H1 (cell line): ENCODE measurements at regions not wholly inside any gene's neighbourhood (a gene's known extent, or its start where the extent isn't known, plus 50 kb on each side); places are given as distances from the start of the nearest gene placed in this dataset.

Source experiments
- CTCF ChIA-PET: fragments of 300-600 bp; sonication (Branson Sonifier 250); formaldehyde crosslinking; loops from one replicate; lab custom pipeline; 2021; ENCODE audit not compliant: partially characterized antibody; lab: Charles Lee
- POLR2A ChIA-PET: fragments of 300-600 bp; sonication (Branson Sonifier 250); formaldehyde crosslinking; loops from one replicate; lab custom pipeline; 2021; ENCODE audit warnings: inconsistent platforms; ENCODE audit not compliant: partially characterized antibody; lab: Charles Lee
- DNase-seq, 2 experiments: peaks; one replicate each; pipeline versions ENCODE4 v3.0.0 to v3.0.0-alpha.2; 2010 to 2022; ENCODE audit warnings: low spot score in 2 of 2, low read depth in 1 of 2, mixed read lengths in 1 of 2
- FAIRE-seq: peaks from 2 replicates; lab custom pipeline; 2011; peaks lifted over from hg19 to GRCh38; lab: Jason Lieb, UNC
- H2AFZ ChIP-seq: 2 replicates; pipeline ENCODE4 v1.8.1; 2012; ENCODE audit warnings: low read length, inconsistent platforms
- H2AK5ac ChIP-seq: 2 replicates; pipeline ENCODE4 v1.6.1; 2013; ENCODE audit warnings: low read depth, low read length
- H2BK120ac ChIP-seq: replicated peaks from 2 replicates; pipeline ENCODE3; 2013; ENCODE audit warnings: low read depth, low read length, inconsistent platforms
- H2BK12ac ChIP-seq: 2 replicates; pipeline ENCODE4 v1.6.1; 2013; ENCODE audit warnings: low read depth, low read length
- H2BK15ac ChIP-seq: 2 replicates; pipeline ENCODE4 v1.6.1; 2013; ENCODE audit warnings: low read length
- H2BK20ac ChIP-seq: 2 replicates; pipeline ENCODE4 v1.6.1; 2013; ENCODE audit warnings: low read length
- H2BK5ac ChIP-seq: 2 replicates; pipeline ENCODE4 v1.6.1; 2013; ENCODE audit warnings: low read depth, low read length
- H3K14ac ChIP-seq: 2 replicates; pipeline ENCODE4 v1.6.1; 2013; ENCODE audit warnings: inconsistent platforms; ENCODE audit not compliant: insufficient read length
- H3K18ac ChIP-seq: 2 replicates; pipeline ENCODE4 v1.6.1; 2013; ENCODE audit warnings: low read length; ENCODE audit errors: extremely low read depth
- H3K23ac ChIP-seq: 2 replicates; pipeline ENCODE4 v1.6.1; 2013; ENCODE audit warnings: inconsistent platforms; ENCODE audit not compliant: insufficient read length
- H3K23me2 ChIP-seq: 2 replicates; pipeline ENCODE4 v1.6.1; 2013; ENCODE audit warnings: low read depth, low read length
- H3K27ac ChIP-seq: 2 replicates; pipeline ENCODE4 v1.6.1; 2011; ENCODE audit warnings: low read depth, low read length, inconsistent platforms
- H3K27me3 ChIP-seq, 4 experiments: replicated peaks in 1 of 4; 1 replicate in 1 of 4; 2 replicates in 3 of 4; pipeline versions ENCODE4 v1.6.1 to v1.8.1; 2011 to 2013; ENCODE audit warnings: low read length in 3 of 4, mild to moderate bottlenecking in 3 of 4, inconsistent platforms in 2 of 4, mixed read lengths in 2 of 4, moderate library complexity in 1 of 4; ENCODE audit not compliant: control insufficient read depth in 3 of 4, insufficient read depth in 3 of 4; ENCODE audit errors: extremely low read depth in 1 of 4
- H3K36me3 ChIP-seq, 4 experiments: 2 replicates each; pipeline versions ENCODE4 v1.6.1 to v1.8.1; 2011 to 2013; ENCODE audit warnings: mild to moderate bottlenecking in 4 of 4, low read length in 3 of 4, moderate library complexity in 2 of 4, control low read depth in 1 of 4, inconsistent platforms in 1 of 4; ENCODE audit not compliant: insufficient read depth in 4 of 4, control insufficient read depth in 2 of 4
- H3K4ac ChIP-seq: replicated peaks from 2 replicates; pipeline ENCODE3; 2013; ENCODE audit warnings: low read length, low read depth, mixed read lengths, inconsistent platforms; ENCODE audit not compliant: insufficient read length
- H3K4me1 ChIP-seq, 4 experiments: replicated peaks in 1 of 4; 1 replicate in 1 of 4; 2 replicates in 3 of 4; pipeline versions ENCODE4 v1.6.1 to v1.8.1; 2011 to 2013; ENCODE audit warnings: low read length in 3 of 4, inconsistent platforms in 2 of 4, mixed read lengths in 1 of 4; ENCODE audit not compliant: insufficient read depth in 4 of 4, control insufficient read depth in 3 of 4
- H3K4me2 ChIP-seq, 2 experiments: 2 replicates each; pipeline versions ENCODE4 v1.6.1 to v1.8.1; 2011 to 2013; ENCODE audit warnings: low read depth in 2 of 2, low read length in 2 of 2, control low read depth in 1 of 2, inconsistent platforms in 1 of 2, mild to moderate bottlenecking in 1 of 2; ENCODE audit not compliant: insufficient read depth in 1 of 2
- H3K4me3 ChIP-seq, 4 experiments: fragments of 200-600, 300-600 bp in 1 of 4; sonication (generic), shearing (Covaris generic), sonication (Bioruptor Twin) in 1 of 4; 2 replicates each; pipeline versions ENCODE4 v1.5.1 to v1.8.1; 2011 to 2016; ENCODE audit warnings: low read length in 4 of 4, low read depth in 3 of 4, control low read depth in 2 of 4, inconsistent platforms in 2 of 4, mild to moderate bottlenecking in 2 of 4, mixed read lengths in 1 of 4, moderate library complexity in 1 of 4; ENCODE audit not compliant: insufficient read depth in 2 of 4; ENCODE audit errors: extremely low read depth in 1 of 4
- H3K56ac ChIP-seq: replicated peaks from 2 replicates; pipeline ENCODE3; 2013; ENCODE audit warnings: low read depth, mild to moderate bottlenecking, mixed read lengths, low read length, inconsistent platforms; ENCODE audit not compliant: insufficient read length
- H3K79me1 ChIP-seq: 2 replicates; pipeline ENCODE4 v1.6.1; 2013; ENCODE audit warnings: low read depth, low read length, control low read depth
- H3K79me2 ChIP-seq, 2 experiments: 2 replicates each; pipeline versions ENCODE4 v1.6.1 to v1.8.1; 2012 to 2013; ENCODE audit warnings: low read length in 2 of 2, mild to moderate bottlenecking in 2 of 2, inconsistent platforms in 1 of 2; ENCODE audit not compliant: insufficient read depth in 2 of 2, control insufficient read depth in 1 of 2
- H3K9ac ChIP-seq, 4 experiments: replicated peaks in 1 of 4; 1 replicate in 1 of 4; 2 replicates in 3 of 4; pipeline versions ENCODE4 v1.6.1 to v1.8.1; 2011 to 2013; ENCODE audit warnings: low read depth in 3 of 4, low read length in 3 of 4, control low read depth in 2 of 4, mild to moderate bottlenecking in 2 of 4, moderate library complexity in 2 of 4, inconsistent platforms in 1 of 4; ENCODE audit errors: extremely low read depth in 1 of 4
- H3K9me3 ChIP-seq, 2 experiments: 2 replicates each; pipeline versions ENCODE4 v1.6.1 to v1.8.1; 2012 to 2013; ENCODE audit warnings: mild to moderate bottlenecking in 2 of 2, moderate library complexity in 2 of 2, control low read depth in 1 of 2, inconsistent platforms in 1 of 2, low read depth in 1 of 2, low read length in 1 of 2, mixed read lengths in 1 of 2; ENCODE audit not compliant: insufficient read depth in 2 of 2
- H4K20me1 ChIP-seq, 2 experiments: replicated peaks in 1 of 2; 2 replicates each; pipeline versions ENCODE3 to v1.8.1; 2011 to 2013; ENCODE audit warnings: inconsistent platforms in 2 of 2, low read length in 2 of 2, mild to moderate bottlenecking in 1 of 2; ENCODE audit not compliant: insufficient read depth in 2 of 2, control insufficient read depth in 1 of 2
- H4K5ac ChIP-seq: 2 replicates; pipeline ENCODE4 v1.6.1; 2013; ENCODE audit warnings: low read length, low read depth, mixed read lengths, inconsistent platforms; ENCODE audit not compliant: insufficient read length
- H4K8ac ChIP-seq: 2 replicates; pipeline ENCODE4 v1.8.0; 2013; ENCODE audit warnings: mild to moderate bottlenecking, moderate library complexity, low read length, inconsistent platforms; ENCODE audit not compliant: insufficient read depth; ENCODE audit errors: extremely low read depth
- H4K91ac ChIP-seq: replicated peaks from 2 replicates; pipeline ENCODE3; 2013; ENCODE audit warnings: low read length, mixed read lengths, inconsistent platforms; ENCODE audit not compliant: insufficient read length
- CBX5 ChIP-seq: fragments of 300-800, 300-1000 bp; sonication (generic); IDR thresholded peaks from 2 replicates; pipeline ENCODE4 v1.7.1; 2016; ENCODE audit warnings: antibody characterized with exemption, low read length, low read depth
- CBX8 ChIP-seq: fragments of 300-800, 300-1000 bp; sonication (generic); IDR thresholded peaks from 2 replicates; pipeline ENCODE4 v1.7.1; 2016; ENCODE audit warnings: low read depth, low read length, borderline replicate concordance
- E2F6 ChIP-seq: IDR thresholded peaks from 2 replicates; pipeline ENCODE4 v1.6.1; 2012; ENCODE audit warnings: inconsistent platforms
- HDAC6 ChIP-seq: IDR thresholded peaks from one replicate; pipeline ENCODE4 v1.7.1; 2012; ENCODE audit warnings: low read depth, mild to moderate bottlenecking, inconsistent platforms, low read length, moderate library complexity
- JUN ChIP-seq: IDR thresholded peaks from 2 replicates; pipeline ENCODE4 v1.6.1; 2011; ENCODE audit warnings: low read depth, mild to moderate bottlenecking, improper control_type of control experiment, low read length
- KDM5A ChIP-seq: fragments of 200-600 bp; IDR thresholded peaks from 2 replicates; pipeline ENCODE4 v1.7.1; 2012; ENCODE audit warnings: mild to moderate bottlenecking, low read length, inconsistent platforms, mixed read lengths
- NRF1 ChIP-seq: IDR thresholded peaks from 2 replicates; pipeline ENCODE4 v1.6.1; 2011; ENCODE audit warnings: mild to moderate bottlenecking, low read depth, low read length, improper control_type of control experiment
- SIX5 ChIP-seq: IDR thresholded peaks from 2 replicates; pipeline ENCODE4 v1.6.1; 2011; ENCODE audit warnings: mild to moderate bottlenecking, low read depth, low read length
- SP1 ChIP-seq: IDR thresholded peaks from 2 replicates; pipeline ENCODE4 v1.6.1; 2011; ENCODE audit warnings: low read depth, low read length
- SP2 ChIP-seq: IDR thresholded peaks from 2 replicates; pipeline ENCODE4 v1.6.1; 2012; ENCODE audit warnings: mild to moderate bottlenecking, low read length, inconsistent platforms
- SUZ12 ChIP-seq: fragments of 200-600 bp; sonication (generic); IDR thresholded peaks from 2 replicates; pipeline ENCODE4 v1.6.1; 2012; ENCODE audit warnings: mild to moderate bottlenecking, inconsistent platforms, low read length, moderate library complexity, mixed read lengths
- TBP ChIP-seq: IDR thresholded peaks from 2 replicates; pipeline ENCODE4 v1.6.1; 2011; ENCODE audit warnings: low read depth, low read length, improper control_type of control experiment
- TCF12 ChIP-seq: IDR thresholded peaks from 2 replicates; pipeline ENCODE4 v1.6.1; 2011; ENCODE audit warnings: low read depth, mild to moderate bottlenecking, low read length
- WGBS, 2 experiments: shearing (Covaris generic) in 1 of 2; methylation state at CpG; one replicate each; pipeline versions ENCODE4 v1.1.6 to v1.1.7; 2013 to 2015; ENCODE audit warnings: low lambda C conversion rate in 2 of 2, mixed read lengths in 2 of 2, inconsistent platforms in 1 of 2, low coverage in 1 of 2, missing lambda C conversion rate in 1 of 2; ENCODE audit not compliant: insufficient replicate concordance in 2 of 2, insufficient coverage in 1 of 2, insufficient read length in 1 of 2; ENCODE audit errors: extremely low coverage in 1 of 2, missing lambda C conversion rate in 1 of 2; 5-methylcytosine and 5-hydroxymethylcytosine counted together
- TF ChIP-seq, protein P1 (sequence below): IDR thresholded peaks from 2 replicates; pipeline ENCODE4 v1.6.1; 2012; ENCODE audit warnings: low read length, inconsistent platforms

- H4K8ac ChIP-seq = no peak overlapping the region
- H2BK120ac ChIP-seq = no peak overlapping the region
- DNase-seq = no peak
- H2BK5ac ChIP-seq = no peak overlapping the region
- ChIA-PET CTCF (no interaction called here), POLR2A (no interaction called here)
- no peak overlapping the region for H3K56ac ChIP-seq
- 75% methylated on average over 3 of the region's 3 CpGs; no CpG with 5 or more reads in 1 of the 2 experiments for WGBS, 2 experiments
- no peak overlapping the region for H2BK12ac ChIP-seq
- no peaks in the 10 kb centered on the region for H3K4me1 ChIP-seq
- H3K36me3 ChIP-seq = no peaks in the 10 kb centered on the region
- no peaks in the 10 kb centered on the region for H4K20me1 ChIP-seq
- no peaks in the 10 kb centered on the region for H3K79me2 ChIP-seq
- H3K4me2 ChIP-seq = no peak overlapping the region
- H3K79me1 ChIP-seq = no peaks in the 10 kb centered on the region
- H3K4me3 ChIP-seq = no peak overlapping the region
- H3K27me3 ChIP-seq = no peaks in the 10 kb centered on the region
- no peak overlapping the region for H3K4ac ChIP-seq
- H2BK20ac ChIP-seq = no peak overlapping the region
- no peak overlapping the region for H2AFZ ChIP-seq
- H4K91ac ChIP-seq = no peak overlapping the region
- FAIRE-seq = no peak
- H2BK15ac ChIP-seq = no peak overlapping the region
- no peak overlapping the region for H3K9ac ChIP-seq
- no peak overlapping the region for H3K27ac ChIP-seq
- no peak overlapping the region for H3K18ac ChIP-seq
- no peak overlapping the region for H3K14ac ChIP-seq
- no peak overlapping the region for H4K5ac ChIP-seq
- H3K9me3 ChIP-seq = no peaks in the 10 kb centered on the region
- no peak overlapping the region for H3K23ac ChIP-seq
- H3K23me2 ChIP-seq = no peaks in the 10 kb centered on the region
- no peak overlapping the region for H2AK5ac ChIP-seq
- TF ChIP-seq SP1 (no peak), CBX5 (no peak), SUZ12 (no peak), CBX8 (no peak), E2F6 (no peak), SP2 (no peak), TCF12 (no peak), KDM5A (no peak), HDAC6 (no peak), TBP (no peak), SIX5 (no peak), JUN (no peak), NRF1 (no peak)
- TF ChIP-seq, protein P1, sequence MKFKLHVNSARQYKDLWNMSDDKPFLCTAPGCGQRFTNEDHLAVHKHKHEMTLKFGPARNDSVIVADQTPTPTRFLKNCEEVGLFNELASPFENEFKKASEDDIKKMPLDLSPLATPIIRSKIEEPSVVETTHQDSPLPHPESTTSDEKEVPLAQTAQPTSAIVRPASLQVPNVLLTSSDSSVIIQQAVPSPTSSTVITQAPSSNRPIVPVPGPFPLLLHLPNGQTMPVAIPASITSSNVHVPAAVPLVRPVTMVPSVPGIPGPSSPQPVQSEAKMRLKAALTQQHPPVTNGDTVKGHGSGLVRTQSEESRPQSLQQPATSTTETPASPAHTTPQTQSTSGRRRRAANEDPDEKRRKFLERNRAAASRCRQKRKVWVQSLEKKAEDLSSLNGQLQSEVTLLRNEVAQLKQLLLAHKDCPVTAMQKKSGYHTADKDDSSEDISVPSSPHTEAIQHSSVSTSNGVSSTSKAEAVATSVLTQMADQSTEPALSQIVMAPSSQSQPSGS = no peak
These were observed 256.5 kb downstream of the OSR1 start for GRCh38 chr2:19101968-19102367.
